K562 (cell line): ENCODE measurements at regions not wholly inside any gene's neighbourhood (a gene's known extent, or its start where the extent isn't known, plus 50 kb on each side); places are given as distances from the start of the nearest gene placed in this dataset.

ENCODE experiments used
- ATAC-seq: fragments of 200-7000 bp; cut with Tn5 transposase; 3 replicates; pipeline ENCODE4 v1.9.1; 2020; ENCODE audit warnings: moderate library complexity
- BruUV-seq: library from RNA; stranded (reverse); fragments of 400-500 nt; replicated peaks from 2 replicates; lab custom pipeline; 2021; lab: Mats Ljungman, UMichigan
- CTCF ChIA-PET: fragments of 300-600 bp; formaldehyde crosslinking; extraction: SDS; loops from one replicate; lab custom pipeline; 2021; ENCODE audit warnings: low intra/inter-chr PET ratio; lab: Yijun Ruan, JAX
- POLR2A ChIA-PET: fragments of 300-600, 350-650 bp; sonication (Branson Sonifier 250); formaldehyde crosslinking; extraction: SDS; loops from one replicate; lab custom pipeline; 2021; ENCODE audit warnings: antibody characterized with exemption, inconsistent platforms; lab: Yijun Ruan, JAX
- DNase-seq, 4 experiments: peaks; one replicate each; pipeline versions ENCODE4 v3.0.0 to v3.0.0-alpha.2; 2011 to 2018; ENCODE audit warnings: low spot score in 3 of 4, mixed read lengths in 3 of 4; ENCODE audit errors: extremely low read depth in 1 of 4
- FAIRE-seq: peaks from 2 replicates; lab custom pipeline; 2011; peaks lifted over from hg19 to GRCh38; lab: Jason Lieb, UNC
- H2AFZ ChIP-seq: 2 replicates; pipeline ENCODE4 v1.6.0; 2011; ENCODE audit warnings: low read depth, low read length, control low read depth, inconsistent platforms
- H3K27ac ChIP-seq: fragments of 200-600 bp; 3 replicates; pipeline ENCODE4 v1.8.0; 2011; ENCODE audit warnings: low read depth, mild to moderate bottlenecking, control low read depth, inconsistent platforms, low read length, moderate library complexity, mixed read lengths; ENCODE audit errors: extremely low read depth
- H3K27me3 ChIP-seq, 2 experiments: fragments of 300-600 bp in 1 of 2; 2 replicates in 1 of 2; 3 replicates in 1 of 2; pipeline versions ENCODE4 v1.6.0 to v1.8.0; 2011; ENCODE audit warnings: inconsistent platforms in 2 of 2, low read length in 2 of 2, mild to moderate bottlenecking in 1 of 2, mixed read lengths in 1 of 2, moderate library complexity in 1 of 2; ENCODE audit not compliant: control insufficient read depth in 2 of 2, insufficient read depth in 2 of 2
- H3K36me3 ChIP-seq: fragments of 300-600 bp; 3 replicates; pipeline ENCODE4 v1.8.0; 2011; ENCODE audit warnings: mild to moderate bottlenecking, low read length, inconsistent platforms; ENCODE audit not compliant: control insufficient read depth, insufficient read depth
- H3K4me1 ChIP-seq, 2 experiments: fragments of 200-600 bp in 1 of 2; replicated peaks in 1 of 2; 2 replicates in 1 of 2; 3 replicates in 1 of 2; pipeline versions ENCODE4 v1.5.1 to v1.8.0; 2011; ENCODE audit warnings: inconsistent platforms in 2 of 2, low read length in 2 of 2, mild to moderate bottlenecking in 1 of 2, mixed read lengths in 1 of 2, moderate library complexity in 1 of 2; ENCODE audit not compliant: control insufficient read depth in 2 of 2, insufficient read depth in 2 of 2
- H3K4me2 ChIP-seq: 2 replicates; pipeline ENCODE4 v1.6.1; 2011; ENCODE audit warnings: low read length, control low read depth, inconsistent platforms, mixed read lengths; ENCODE audit not compliant: insufficient read depth
- H3K4me3 ChIP-seq: fragments of 200-600 bp; sonication (generic), shearing (Covaris generic); 2 replicates; pipeline ENCODE4 v1.5.1; 2016; ENCODE audit warnings: control low read depth, inconsistent platforms
- H3K79me2 ChIP-seq: fragments of 200-600 bp; 3 replicates; pipeline ENCODE4 v1.8.0; 2011; ENCODE audit warnings: low read length, inconsistent platforms; ENCODE audit not compliant: control insufficient read depth, insufficient read depth
- H3K9ac ChIP-seq, 2 experiments: 2 replicates each; pipeline versions ENCODE4 v1.6.0 to v1.6.1; 2011; ENCODE audit warnings: low read depth in 2 of 2, low read length in 2 of 2, control low read depth in 1 of 2, inconsistent platforms in 1 of 2, mild to moderate bottlenecking in 1 of 2, mixed read lengths in 1 of 2; ENCODE audit not compliant: insufficient read depth in 1 of 2
- H3K9me1 ChIP-seq: one replicate; pipeline ENCODE4 v1.6.0; 2011; ENCODE audit warnings: inconsistent platforms, mild to moderate bottlenecking, low read length, moderate library complexity; ENCODE audit not compliant: control insufficient read depth, insufficient read depth
- H3K9me3 ChIP-seq: replicated peaks from 2 replicates; pipeline ENCODE4 v1.5.1; 2011; ENCODE audit warnings: low read depth, low read length, inconsistent platforms; ENCODE audit not compliant: control insufficient read depth, insufficient read depth
- H4K20me1 ChIP-seq: replicated peaks from 2 replicates; pipeline ENCODE4 v1.6.1; 2011; ENCODE audit warnings: low read length, inconsistent platforms, mixed read lengths; ENCODE audit not compliant: control insufficient read depth, insufficient read depth
- ARID4B ChIP-seq: sonication (generic); formaldehyde crosslinking; IDR thresholded peaks from 2 replicates; pipeline ENCODE4 v1.8.0; 2022; ENCODE audit warnings: mild to moderate bottlenecking, missing genetic modification reagents
- EP400 ChIP-seq: fragments of 450-650 bp; IDR thresholded peaks from 2 replicates; pipeline ENCODE4 v1.6.1; 2017; ENCODE audit warnings: antibody characterized with exemption, mild to moderate bottlenecking, moderate library complexity
- ETV6 ChIP-seq, 3 experiments: fragments of 150-350 bp in 1 of 3; sonication (generic) in 1 of 3; formaldehyde crosslinking in 1 of 3; IDR thresholded peaks; 2 replicates each; pipeline versions ENCODE4 v1.6.1 to v1.8.0; 2014 to 2022; ENCODE audit warnings: borderline replicate concordance in 2 of 3, low read depth in 2 of 3, antibody characterized with exemption in 1 of 3, low read length in 1 of 3, mild to moderate bottlenecking in 1 of 3, missing genetic modification reagents in 1 of 3
- GTF3C2 ChIP-seq: IDR thresholded peaks from 3 replicates; pipeline ENCODE4 v1.6.1; 2011; ENCODE audit warnings: borderline replicate concordance, mild to moderate bottlenecking, moderate library complexity; ENCODE audit not compliant: insufficient read length; ENCODE audit errors: extremely low read depth
- KDM5B ChIP-seq: fragments of 200-600 bp; sonication (generic); IDR thresholded peaks from 2 replicates; pipeline ENCODE4 v1.6.1; 2012; ENCODE audit warnings: low read depth, mild to moderate bottlenecking, moderate library complexity, low read length, control low read depth, inconsistent platforms; ENCODE audit not compliant: insufficient replicate concordance
- LEF1 ChIP-seq: fragments of 450-650 bp; IDR thresholded peaks from 2 replicates; pipeline ENCODE4 v1.6.1; 2016; ENCODE audit warnings: mild to moderate bottlenecking
- MTA2 ChIP-seq: fragments of 450-650 bp; IDR thresholded peaks from 2 replicates; pipeline ENCODE4 v1.6.1; 2016; ENCODE audit warnings: low read depth
- RBM15 ChIP-seq: fragments of 200-400 bp; formaldehyde crosslinking; IDR thresholded peaks from 2 replicates; pipeline ENCODE4 v1.6.1; 2018; ENCODE audit warnings: mild to moderate bottlenecking, low read length, moderate library complexity; ENCODE audit not compliant: insufficient read depth
- SRSF3 ChIP-seq: fragments of 200-400 bp; formaldehyde crosslinking; IDR thresholded peaks from 2 replicates; pipeline ENCODE4 v1.6.1; 2016; ENCODE audit warnings: mild to moderate bottlenecking, low read length, moderate library complexity; ENCODE audit not compliant: insufficient read depth
- YBX1 ChIP-seq: fragments of 450-650 bp; IDR thresholded peaks from 2 replicates; pipeline ENCODE4 v1.7.1; 2016; ENCODE audit warnings: mild to moderate bottlenecking
- ZNF311 ChIP-seq: fragments of 250-450 bp; sonication (Bioruptor Pico); IDR thresholded peaks from 2 replicates; pipeline ENCODE4 v1.4.0; 2020; ENCODE audit warnings: mild to moderate bottlenecking, moderate library complexity
- ZNF436 ChIP-seq: fragments of 250-450, 450-650 bp; sonication (Bioruptor Pico); formaldehyde crosslinking; IDR thresholded peaks from 2 replicates; pipeline ENCODE4 v1.7.0; 2020; ENCODE audit warnings: mild to moderate bottlenecking
- ZNF511 ChIP-seq: sonication (generic); formaldehyde crosslinking; IDR thresholded peaks from 2 replicates; pipeline ENCODE4 v1.8.0; 2022; ENCODE audit warnings: mild to moderate bottlenecking, missing genetic modification reagents
- ZNF780A ChIP-seq: fragments of 250-450 bp; sonication (Bioruptor Pico); IDR thresholded peaks from 2 replicates; pipeline ENCODE4 v1.5.0; 2021; ENCODE audit warnings: mild to moderate bottlenecking
- WGBS: fragments of 100-300 bp; shearing (Covaris generic); methylation state at CpG from one replicate; pipeline ENCODE4 v1.1.6; 2016; ENCODE audit warnings: low coverage, mixed read lengths; ENCODE audit not compliant: insufficient coverage; ENCODE audit errors: missing lambda C conversion rate; 5-methylcytosine and 5-hydroxymethylcytosine counted together
- in situ Hi-C: fragments of 300-500 bp; cut with MboI; formaldehyde crosslinking; loops from 4 replicates; pipeline ENCODE4 v1.15.0; 2018; ENCODE audit warnings: inconsistent platforms, mixed read lengths
- intact Hi-C: fragments of 100-400 bp; cut with micrococcal nuclease; formaldehyde crosslinking; loops from 2 replicates; pipeline ENCODE4 v1.14.2; 2022

GRCh38 chr12:46674129-46674528, 151.7 kb downstream of the SLC38A4 start (continued):
- TF ChIP-seq ZNF511, result no peak
- no peak for TF ChIP-seq EP400
- TF ChIP-seq ARID4B, result no peak
- TF ChIP-seq RBM15, result no peak
- TF ChIP-seq, all 486 proteins: peak for 0

- Histone ChIP-seq H3K9ac (no peak overlapping the region), H3K4me2 (no peak overlapping the region), H2AFZ (no peak overlapping the region), H4K20me1 (no peaks in the 10 kb centered on the region), H3K36me3 (no peaks in the 10 kb centered on the region), H3K27ac (no peak overlapping the region), H3K9me3 (no peaks in the 10 kb centered on the region), H3K4me1 (no peaks in the 10 kb centered on the region), H3K9me1 (no peaks in the 10 kb centered on the region), H3K27me3 (no peaks in the 10 kb centered on the region), H3K4me3 (no peak overlapping the region), H3K79me2 (no peaks in the 10 kb centered on the region)
- no peak for DNase-seq
- no TSS peak for BruUV-seq
- intact Hi-C loops, result no loop called here
- WGBS, result 27% methylated on average over 2 of the region's 2 CpGs
- no peak for ATAC-seq
- ChIA-PET CTCF (no interaction called here), POLR2A (interaction anchor here (0.9 kb wide), 1 partner anchor 303 kb away, joined by 3 read pairs; no protein-coding TSS in a partner anchor)
- in situ Hi-C loops, result no loop called here
- FAIRE-seq, result no peak
- TF ChIP-seq SRSF3 (no peak), ZNF311 (CRISPR knock-in tag) (no peak), KDM5B (no peak), ZNF780A (no peak), ETV6 (IDR thresholded peaks at IDR 0.05; ENCODE audit: borderline replicate concordance in 1 of 2, low read depth in 2 of 2, low read length in 1 of 2) (no peak), ETV6 (CRISPR knock-in tag; IDR thresholded peaks at IDR 0.05; ENCODE audit: borderline replicate concordance) (no peak), GTF3C2 (no peak), LEF1 (no peak), ZNF436 (CRISPR knock-in tag) (no peak), YBX1 (no peak), MTA2 (no peak)
Observed at GRCh38 chr12:46671102-46671501, 154.7 kb downstream of the SLC38A4 start.
